ENCODE measurements at regions not wholly inside any gene's neighbourhood (a gene's known extent, or its start where the extent isn't known, plus 50 kb on each side); places are given as distances from the start of the nearest gene placed in this dataset.

DNA sequence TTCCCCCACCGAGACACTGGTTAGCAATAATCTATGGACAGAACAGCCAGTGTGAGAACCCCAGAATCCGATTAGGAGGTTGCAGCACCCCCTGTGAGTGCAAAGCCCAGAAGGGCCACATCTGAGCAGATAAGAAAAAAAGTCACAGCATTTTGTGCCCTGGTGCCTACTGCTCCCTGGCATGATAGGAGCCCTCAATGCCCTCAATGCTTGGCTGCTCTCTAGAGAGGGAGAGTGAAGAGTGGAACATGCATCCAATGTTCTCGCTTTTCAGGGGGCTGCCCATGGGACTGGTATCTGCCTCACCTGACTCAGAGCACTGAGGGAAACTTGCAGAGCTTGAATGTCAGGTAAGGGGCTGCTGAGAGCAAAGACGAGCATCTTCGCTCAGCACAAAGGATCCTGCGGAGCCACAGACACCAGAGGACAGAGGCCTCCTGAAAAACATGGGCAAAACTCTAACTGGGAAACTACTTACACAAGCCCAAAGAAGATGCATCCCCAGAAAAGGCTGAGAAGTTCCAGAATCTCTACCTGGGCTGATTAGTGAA lies 98.0 kb upstream of the FAM20C start:
- TF ChIP-seq, protein P1, sequence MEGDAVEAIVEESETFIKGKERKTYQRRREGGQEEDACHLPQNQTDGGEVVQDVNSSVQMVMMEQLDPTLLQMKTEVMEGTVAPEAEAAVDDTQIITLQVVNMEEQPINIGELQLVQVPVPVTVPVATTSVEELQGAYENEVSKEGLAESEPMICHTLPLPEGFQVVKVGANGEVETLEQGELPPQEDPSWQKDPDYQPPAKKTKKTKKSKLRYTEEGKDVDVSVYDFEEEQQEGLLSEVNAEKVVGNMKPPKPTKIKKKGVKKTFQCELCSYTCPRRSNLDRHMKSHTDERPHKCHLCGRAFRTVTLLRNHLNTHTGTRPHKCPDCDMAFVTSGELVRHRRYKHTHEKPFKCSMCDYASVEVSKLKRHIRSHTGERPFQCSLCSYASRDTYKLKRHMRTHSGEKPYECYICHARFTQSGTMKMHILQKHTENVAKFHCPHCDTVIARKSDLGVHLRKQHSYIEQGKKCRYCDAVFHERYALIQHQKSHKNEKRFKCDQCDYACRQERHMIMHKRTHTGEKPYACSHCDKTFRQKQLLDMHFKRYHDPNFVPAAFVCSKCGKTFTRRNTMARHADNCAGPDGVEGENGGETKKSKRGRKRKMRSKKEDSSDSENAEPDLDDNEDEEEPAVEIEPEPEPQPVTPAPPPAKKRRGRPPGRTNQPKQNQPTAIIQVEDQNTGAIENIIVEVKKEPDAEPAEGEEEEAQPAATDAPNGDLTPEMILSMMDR (IDR thresholded peaks at IDR 0.05) = no peak
- no peak for TF ChIP-seq NPAS2 (CRISPR knock-in tag; IDR thresholded peaks at IDR 0.05; ENCODE audit: borderline replicate concordance)
- TF ChIP-seq, protein P2, sequence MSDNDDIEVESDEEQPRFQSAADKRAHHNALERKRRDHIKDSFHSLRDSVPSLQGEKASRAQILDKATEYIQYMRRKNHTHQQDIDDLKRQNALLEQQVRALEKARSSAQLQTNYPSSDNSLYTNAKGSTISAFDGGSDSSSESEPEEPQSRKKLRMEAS (IDR thresholded peaks at IDR 0.05) = no peak
- TF ChIP-seq, protein P3, sequence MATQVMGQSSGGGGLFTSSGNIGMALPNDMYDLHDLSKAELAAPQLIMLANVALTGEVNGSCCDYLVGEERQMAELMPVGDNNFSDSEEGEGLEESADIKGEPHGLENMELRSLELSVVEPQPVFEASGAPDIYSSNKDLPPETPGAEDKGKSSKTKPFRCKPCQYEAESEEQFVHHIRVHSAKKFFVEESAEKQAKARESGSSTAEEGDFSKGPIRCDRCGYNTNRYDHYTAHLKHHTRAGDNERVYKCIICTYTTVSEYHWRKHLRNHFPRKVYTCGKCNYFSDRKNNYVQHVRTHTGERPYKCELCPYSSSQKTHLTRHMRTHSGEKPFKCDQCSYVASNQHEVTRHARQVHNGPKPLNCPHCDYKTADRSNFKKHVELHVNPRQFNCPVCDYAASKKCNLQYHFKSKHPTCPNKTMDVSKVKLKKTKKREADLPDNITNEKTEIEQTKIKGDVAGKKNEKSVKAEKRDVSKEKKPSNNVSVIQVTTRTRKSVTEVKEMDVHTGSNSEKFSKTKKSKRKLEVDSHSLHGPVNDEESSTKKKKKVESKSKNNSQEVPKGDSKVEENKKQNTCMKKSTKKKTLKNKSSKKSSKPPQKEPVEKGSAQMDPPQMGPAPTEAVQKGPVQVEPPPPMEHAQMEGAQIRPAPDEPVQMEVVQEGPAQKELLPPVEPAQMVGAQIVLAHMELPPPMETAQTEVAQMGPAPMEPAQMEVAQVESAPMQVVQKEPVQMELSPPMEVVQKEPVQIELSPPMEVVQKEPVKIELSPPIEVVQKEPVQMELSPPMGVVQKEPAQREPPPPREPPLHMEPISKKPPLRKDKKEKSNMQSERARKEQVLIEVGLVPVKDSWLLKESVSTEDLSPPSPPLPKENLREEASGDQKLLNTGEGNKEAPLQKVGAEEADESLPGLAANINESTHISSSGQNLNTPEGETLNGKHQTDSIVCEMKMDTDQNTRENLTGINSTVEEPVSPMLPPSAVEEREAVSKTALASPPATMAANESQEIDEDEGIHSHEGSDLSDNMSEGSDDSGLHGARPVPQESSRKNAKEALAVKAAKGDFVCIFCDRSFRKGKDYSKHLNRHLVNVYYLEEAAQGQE (IDR thresholded peaks at IDR 0.05) = no peak
